Neutrophil (primary cell): ENCODE measurements at regions not wholly inside any gene's neighbourhood (a gene's known extent, or its start where the extent isn't known, plus 50 kb on each side); places are given as distances from the start of the nearest gene placed in this dataset.

Source experiments
- H3K27ac ChIP-seq: fragments of 200-600 bp; sonication (generic); 2 replicates; pipeline ENCODE4 v1.5.1; 2016; ENCODE audit warnings: mild to moderate bottlenecking, moderate library complexity
- H3K27me3 ChIP-seq: fragments of 200-600 bp; sonication (generic); 2 replicates; pipeline ENCODE4 v1.6.0; 2016; ENCODE audit warnings: mild to moderate bottlenecking
- H3K36me3 ChIP-seq: fragments of 200-600 bp; sonication (generic); 2 replicates; pipeline ENCODE4 v1.5.1; 2017
- H3K4me1 ChIP-seq, 2 experiments: fragments of 200-600 bp in 1 of 2; sonication (generic) in 1 of 2; 1 replicate in 1 of 2; 2 replicates in 1 of 2; pipeline versions ENCODE4 v1.5.1 to v1.6.1; 2013 to 2016; ENCODE audit warnings: low read depth in 1 of 2, low read length in 1 of 2, mild to moderate bottlenecking in 1 of 2, moderate library complexity in 1 of 2; ENCODE audit not compliant: control insufficient read depth in 1 of 2, insufficient read depth in 1 of 2
- H3K4me3 ChIP-seq, 2 experiments: fragments of 200-600 bp in 1 of 2; sonication (generic) in 1 of 2; 1 replicate in 1 of 2; 2 replicates in 1 of 2; pipeline ENCODE4 v1.5.1; 2013 to 2016; ENCODE audit warnings: low read depth in 1 of 2, low read length in 1 of 2, mild to moderate bottlenecking in 1 of 2, moderate library complexity in 1 of 2
- H3K9me3 ChIP-seq: fragments of 200-600 bp; sonication (generic); 2 replicates; pipeline ENCODE4 v1.5.1; 2016
- TF ChIP-seq, protein P1 (sequence below): fragments of 200-600 bp; sonication (generic); IDR thresholded peaks from 2 replicates; pipeline ENCODE4 v1.5.1; 2016; ENCODE audit warnings: antibody characterized with exemption

DNA sequence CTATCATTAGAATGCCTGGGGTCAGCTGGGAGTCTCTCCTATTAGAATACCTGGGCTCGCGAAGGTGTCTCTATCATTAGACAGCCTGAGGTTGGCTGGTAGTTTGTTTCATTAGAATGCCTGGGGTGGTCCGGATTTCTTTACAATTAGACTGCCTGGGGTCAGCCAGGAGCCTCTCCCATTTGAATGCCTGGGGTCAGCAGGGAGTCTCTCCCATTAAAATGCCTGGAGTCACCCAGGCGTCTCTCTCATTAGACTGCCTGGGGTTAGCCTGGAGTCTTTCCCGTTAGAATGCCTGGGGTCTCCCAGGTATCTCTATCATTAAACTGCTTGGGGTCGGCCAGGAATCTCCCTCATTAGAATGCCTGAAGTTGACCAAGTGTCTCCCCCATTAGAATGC, 1458.3 kb downstream of the UQCRFS1 start:
- Histone ChIP-seq H3K9me3 (no peaks in the 10 kb centered on the region), H3K36me3 (no peaks in the 10 kb centered on the region), H3K27me3 (no peaks in the 10 kb centered on the region), H3K4me1 (no peaks in the 10 kb centered on the region), H3K4me3 (no peak overlapping the region), H3K27ac (no peak overlapping the region)
- TF ChIP-seq, protein P1, sequence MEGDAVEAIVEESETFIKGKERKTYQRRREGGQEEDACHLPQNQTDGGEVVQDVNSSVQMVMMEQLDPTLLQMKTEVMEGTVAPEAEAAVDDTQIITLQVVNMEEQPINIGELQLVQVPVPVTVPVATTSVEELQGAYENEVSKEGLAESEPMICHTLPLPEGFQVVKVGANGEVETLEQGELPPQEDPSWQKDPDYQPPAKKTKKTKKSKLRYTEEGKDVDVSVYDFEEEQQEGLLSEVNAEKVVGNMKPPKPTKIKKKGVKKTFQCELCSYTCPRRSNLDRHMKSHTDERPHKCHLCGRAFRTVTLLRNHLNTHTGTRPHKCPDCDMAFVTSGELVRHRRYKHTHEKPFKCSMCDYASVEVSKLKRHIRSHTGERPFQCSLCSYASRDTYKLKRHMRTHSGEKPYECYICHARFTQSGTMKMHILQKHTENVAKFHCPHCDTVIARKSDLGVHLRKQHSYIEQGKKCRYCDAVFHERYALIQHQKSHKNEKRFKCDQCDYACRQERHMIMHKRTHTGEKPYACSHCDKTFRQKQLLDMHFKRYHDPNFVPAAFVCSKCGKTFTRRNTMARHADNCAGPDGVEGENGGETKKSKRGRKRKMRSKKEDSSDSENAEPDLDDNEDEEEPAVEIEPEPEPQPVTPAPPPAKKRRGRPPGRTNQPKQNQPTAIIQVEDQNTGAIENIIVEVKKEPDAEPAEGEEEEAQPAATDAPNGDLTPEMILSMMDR, result no peak

DNA sequence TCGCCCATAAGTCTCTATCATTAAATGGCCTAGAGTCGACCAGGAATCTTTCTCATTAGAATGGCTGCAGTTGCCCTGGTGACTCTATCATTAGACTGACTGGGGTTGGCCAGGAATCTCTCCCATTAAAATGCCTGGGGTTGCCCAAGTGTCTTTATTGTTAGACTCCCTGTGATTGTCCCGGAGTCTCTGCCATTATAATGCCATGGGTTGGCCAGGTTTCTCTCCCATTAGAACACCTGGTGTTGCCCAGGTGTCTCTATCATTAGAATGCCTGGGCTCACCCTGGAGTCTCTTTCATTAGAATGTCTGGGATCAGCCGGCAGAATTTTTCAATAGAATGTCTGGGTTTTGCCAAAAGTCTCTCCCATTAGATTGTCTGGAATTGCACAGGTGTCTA, 1459.3 kb downstream of the UQCRFS1 start:
- H3K27ac ChIP-seq, result no peak overlapping the region
- H3K36me3 ChIP-seq, result no peaks in the 10 kb centered on the region
- TF ChIP-seq, protein P1, result no peak
- H3K4me3 ChIP-seq, result no peak overlapping the region
- no peaks in the 10 kb centered on the region for H3K27me3 ChIP-seq
- H3K9me3 ChIP-seq, result no peaks in the 10 kb centered on the region
- no peaks in the 10 kb centered on the region for H3K4me1 ChIP-seq

DNA sequence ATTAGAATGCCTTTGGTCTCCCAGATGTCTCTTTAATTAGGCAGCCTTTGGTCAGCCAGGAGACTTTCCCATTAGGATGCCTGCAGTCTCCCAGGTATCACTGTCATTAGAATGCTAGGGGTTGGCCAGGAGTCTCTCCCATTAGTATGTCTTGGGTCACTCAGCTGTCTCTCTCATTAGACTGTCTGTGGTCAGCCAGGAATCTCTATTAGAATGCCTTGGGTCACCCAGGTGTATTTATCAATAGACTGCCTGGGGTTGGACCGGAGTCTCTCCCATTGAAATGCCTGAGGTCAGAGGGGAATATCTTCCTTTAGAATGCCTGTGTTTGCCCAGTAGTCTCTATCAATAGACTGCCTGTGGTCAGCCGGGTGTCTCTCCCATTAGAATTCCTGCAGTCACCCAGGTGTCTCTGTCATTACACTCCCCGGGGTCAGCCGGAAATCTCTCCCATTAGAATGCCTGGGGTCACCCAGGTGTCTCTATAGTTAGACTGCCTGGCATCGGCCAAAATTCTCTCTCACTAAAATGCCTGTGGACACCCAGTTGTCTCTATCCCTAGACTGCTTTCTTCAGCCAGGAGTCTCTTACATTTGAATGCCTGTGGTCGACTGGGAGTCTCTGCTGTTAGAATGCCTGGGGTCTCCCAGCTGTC, 1460.3 kb downstream of the UQCRFS1 start:
- TF ChIP-seq, protein P1, result no peak
- Histone ChIP-seq H3K27me3 (no peaks in the 10 kb centered on the region), H3K36me3 (no peaks in the 10 kb centered on the region), H3K4me3 (no peak overlapping the region), H3K27ac (no peak overlapping the region), H3K4me1 (no peaks in the 10 kb centered on the region), H3K9me3 (no peaks in the 10 kb centered on the region)

DNA sequence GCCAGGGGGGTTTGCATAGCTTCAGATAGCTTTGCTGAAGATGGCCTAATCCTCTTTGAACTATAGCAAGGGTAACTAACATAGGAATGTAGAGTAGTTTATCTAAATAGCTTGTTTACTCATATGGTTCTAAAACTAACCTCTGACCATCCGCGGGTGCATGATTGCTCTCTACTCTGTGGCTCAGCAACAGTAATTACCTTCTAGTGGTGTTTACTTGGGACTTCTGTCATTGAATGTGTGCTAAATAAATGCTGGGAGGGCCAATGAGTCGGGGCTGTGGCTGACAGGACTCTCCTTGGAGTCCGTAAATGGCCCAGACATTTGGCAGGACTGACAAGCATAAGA, 1461.9 kb downstream of the UQCRFS1 start:
- TF ChIP-seq, protein P1, result no peak
- H3K27ac ChIP-seq, result no peak overlapping the region
- H3K27me3 ChIP-seq, result peaks cover 11% of the 10 kb centered on the region
- H3K36me3 ChIP-seq, result no peaks in the 10 kb centered on the region
- H3K9me3 ChIP-seq, result no peaks in the 10 kb centered on the region
- no peak overlapping the region for H3K4me3 ChIP-seq
- H3K4me1 ChIP-seq, result no peaks in the 10 kb centered on the region

DNA sequence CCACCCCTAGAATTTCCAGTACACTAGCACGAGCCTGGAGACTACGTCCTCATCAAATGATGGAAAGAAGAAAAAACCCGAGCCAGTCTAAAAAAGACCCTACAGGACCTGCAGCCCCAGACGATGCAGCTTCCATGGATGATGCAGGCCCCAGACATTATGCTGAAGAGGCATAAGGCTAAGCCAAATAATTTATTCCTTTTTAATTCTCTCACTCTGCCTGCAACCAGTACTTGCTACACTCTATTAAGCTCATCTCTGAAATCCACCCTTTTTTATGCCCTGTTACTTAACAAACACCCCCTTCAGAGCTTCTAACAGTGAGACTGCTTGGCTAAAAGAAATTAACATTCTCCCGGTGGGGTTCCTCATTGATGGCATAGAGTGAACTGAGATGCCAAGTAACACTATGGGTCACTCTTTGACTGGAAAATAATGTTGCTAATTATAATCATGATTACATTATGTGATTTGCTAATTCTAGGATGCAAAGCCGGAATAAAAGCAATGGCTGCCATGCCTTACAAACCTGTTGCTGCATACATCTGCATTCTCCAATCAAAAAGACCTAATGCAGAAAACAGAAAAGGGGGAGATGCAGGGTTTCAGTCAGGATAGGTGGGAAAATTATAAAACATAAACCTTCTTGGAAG, 1462.4 kb downstream of the UQCRFS1 start:
- TF ChIP-seq, protein P1, result no peak
- H3K36me3 ChIP-seq, result no peaks in the 10 kb centered on the region

More for the DNA sequence above, 1462.4 kb downstream of the UQCRFS1 start:
- no peak overlapping the region for H3K4me3 ChIP-seq
- no peaks in the 10 kb centered on the region for H3K9me3 ChIP-seq
- H3K27me3 ChIP-seq, result peaks cover 11% of the 10 kb centered on the region
- H3K4me1 ChIP-seq, result no peaks in the 10 kb centered on the region
- no peak overlapping the region for H3K27ac ChIP-seq
